ENCODE measurements at regions not wholly inside any gene's neighbourhood (a gene's known extent, or its start where the extent isn't known, plus 50 kb on each side); places are given as distances from the start of the nearest gene placed in this dataset.

DNA sequence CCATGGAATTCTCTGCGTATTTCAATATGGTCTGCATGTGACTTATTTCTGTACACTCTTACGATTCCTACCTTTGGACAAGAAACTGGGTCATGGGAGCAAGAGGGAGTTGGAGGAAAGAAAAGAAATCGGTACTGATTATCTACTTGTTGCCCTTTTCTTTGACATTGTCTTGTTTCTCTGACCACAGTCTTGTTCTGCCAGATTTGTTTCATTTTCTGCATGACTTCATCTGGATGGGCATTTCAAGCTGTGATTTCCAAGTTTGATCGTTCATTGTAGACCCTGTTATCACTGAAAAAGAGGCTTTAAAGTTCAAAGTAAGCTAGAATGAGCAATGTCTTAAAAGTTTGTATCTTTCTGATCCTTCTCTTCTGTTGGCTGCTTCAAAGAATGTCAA lies 2186.3 kb upstream of the CELF4 start:
- Mint-ChIP-seq H3K9me3 (peaks cover 5% of the 10 kb centered on the region), H3K27ac (no peak overlapping the region), H3K4me3 (no peak overlapping the region), H3K4me1 (no peaks in the 10 kb centered on the region), H3K36me3 (no peaks in the 10 kb centered on the region)
- no peak for ATAC-seq
- no peak for DNase-seq (ENCODE audit: low spot score in 2 of 2)

GRCh38 chr18:39751161-39751560 lies 2185.6 kb upstream of the CELF4 start:
- Mint-ChIP-seq H3K27ac (no peak overlapping the region), H3K36me3 (no peaks in the 10 kb centered on the region), H3K4me3 (no peak overlapping the region), H3K4me1 (no peaks in the 10 kb centered on the region), H3K9me3 (peaks cover 8% of the 10 kb centered on the region)
- ATAC-seq (no peak), DNase-seq (ENCODE audit: low spot score in 2 of 2) (no peak)

GRCh38 chr18:39749154-39749553 lies 2183.6 kb upstream of the CELF4 start:
- Mint-ChIP-seq H3K27ac (no peak overlapping the region), H3K4me1 (no peaks in the 10 kb centered on the region), H3K9me3 (peaks cover 8% of the 10 kb centered on the region), H3K36me3 (no peaks in the 10 kb centered on the region), H3K4me3 (no peak overlapping the region)
- ATAC-seq (no peak), DNase-seq (ENCODE audit: low spot score in 2 of 2) (no peak)

DNA sequence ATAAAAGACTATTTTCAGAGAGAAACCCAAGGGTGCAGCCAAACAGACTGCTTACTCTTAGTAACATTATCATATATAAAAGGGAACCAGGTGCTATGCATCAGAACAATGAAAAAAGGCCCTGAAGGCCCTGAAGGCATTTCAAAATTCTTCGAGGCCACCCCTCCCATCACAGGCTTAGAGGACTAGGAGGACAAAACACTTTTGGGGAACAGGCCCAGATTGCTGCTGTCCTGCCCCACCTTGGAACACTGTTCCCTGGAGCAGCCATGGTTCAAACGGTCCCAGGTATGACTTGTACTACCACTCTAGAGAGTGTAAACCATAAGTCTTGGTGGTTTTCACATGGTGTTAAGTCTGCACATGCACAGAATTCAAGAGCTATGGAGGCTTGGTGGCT lies 2183.1 kb upstream of the CELF4 start:
- no peak for ATAC-seq
- Mint-ChIP-seq H3K4me3 (no peak overlapping the region), H3K9me3 (peaks cover 8% of the 10 kb centered on the region), H3K36me3 (no peaks in the 10 kb centered on the region), H3K27ac (no peak overlapping the region), H3K4me1 (no peaks in the 10 kb centered on the region)
- DNase-seq (ENCODE audit: low spot score in 2 of 2): no peak

DNA sequence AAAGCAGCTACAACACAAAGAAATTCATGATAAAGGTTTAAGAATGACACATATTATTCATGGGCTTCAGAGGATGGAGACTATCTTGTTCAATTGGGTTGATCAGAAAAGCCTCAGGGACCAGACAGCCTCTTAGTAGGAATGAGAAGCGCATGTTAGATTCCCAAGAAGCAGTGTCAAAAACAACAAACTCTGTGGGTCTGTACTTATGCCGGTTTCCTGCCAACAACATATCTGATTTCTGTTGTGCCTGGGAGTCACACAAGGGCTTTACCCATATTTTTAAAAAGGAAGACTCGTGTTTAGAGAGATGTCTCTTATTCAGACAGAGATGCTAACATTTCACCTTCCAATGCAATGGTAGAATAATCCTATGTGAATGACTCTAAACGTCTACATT lies 2180.6 kb upstream of the CELF4 start:
- H3K36me3 Mint-ChIP-seq: no peaks in the 10 kb centered on the region
- H3K27ac Mint-ChIP-seq: no peak overlapping the region
- H3K4me3 Mint-ChIP-seq: no peak overlapping the region
- no peaks in the 10 kb centered on the region for H3K4me1 Mint-ChIP-seq
- no peak for DNase-seq (ENCODE audit: low spot score in 2 of 2)
- peaks cover 8% of the 10 kb centered on the region for H3K9me3 Mint-ChIP-seq
- ATAC-seq: no peak

DNA sequence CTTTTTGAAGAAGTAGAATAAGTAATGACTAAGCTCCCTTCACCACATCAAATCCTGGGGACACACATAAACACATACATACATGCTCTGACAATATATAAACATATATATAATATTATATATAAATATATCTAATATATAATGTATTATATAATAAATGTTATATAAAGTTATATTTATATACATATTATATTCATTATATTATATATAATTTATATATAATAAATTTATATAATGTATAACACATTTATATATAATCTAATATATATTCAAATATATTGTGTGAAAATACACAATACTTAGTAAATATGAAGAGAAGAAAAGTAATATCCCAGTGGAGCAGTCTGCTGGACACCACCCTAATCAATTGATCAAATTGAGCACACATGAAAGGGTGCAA lies 2177.9 kb upstream of the CELF4 start:
- H3K4me1 Mint-ChIP-seq: no peaks in the 10 kb centered on the region
- ATAC-seq (no peak), DNase-seq (ENCODE audit: low spot score in 2 of 2) (no peak)
- no peaks in the 10 kb centered on the region for H3K36me3 Mint-ChIP-seq
- peaks cover 8% of the 10 kb centered on the region for H3K9me3 Mint-ChIP-seq
- H3K27ac Mint-ChIP-seq: no peak overlapping the region
- H3K4me3 Mint-ChIP-seq: no peak overlapping the region

DNA sequence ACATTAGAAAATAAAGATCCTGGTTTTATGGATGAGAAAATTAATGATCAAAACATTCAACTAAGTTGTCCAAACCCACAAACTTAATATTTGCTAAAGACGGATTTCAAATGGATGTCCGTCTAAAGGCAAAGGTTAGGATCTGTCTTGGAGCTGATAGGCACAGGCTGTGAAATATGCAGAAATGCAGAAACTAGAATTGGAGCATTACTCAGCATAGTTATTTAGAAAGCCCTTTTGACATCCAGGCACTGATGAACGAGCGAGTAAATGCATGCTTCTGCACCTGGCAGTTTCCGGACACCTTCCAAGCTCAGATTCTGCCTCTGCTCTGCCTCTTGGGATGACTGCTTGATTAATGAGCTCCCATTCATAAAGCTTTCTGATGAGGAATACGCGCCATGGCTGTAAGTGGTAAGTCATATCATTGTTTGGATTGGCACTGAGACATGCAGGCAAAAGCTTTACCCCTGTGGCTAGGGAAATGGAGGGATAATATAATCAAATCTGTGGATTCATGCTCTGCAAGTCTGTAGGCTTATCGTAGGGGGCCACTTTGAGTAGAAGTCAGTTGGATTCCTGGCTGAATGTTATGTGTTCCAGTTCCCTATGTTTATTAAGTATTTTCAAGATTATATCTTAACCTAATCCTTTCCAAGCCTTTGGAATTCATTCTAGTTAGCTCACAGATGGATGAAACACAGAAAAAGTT lies 2176.3 kb upstream of the CELF4 start:
- ATAC-seq (no peak), DNase-seq (ENCODE audit: low spot score in 2 of 2) (no peak)
- no peak overlapping the region for H3K27ac Mint-ChIP-seq
- H3K4me3 Mint-ChIP-seq: no peak overlapping the region
- peaks cover 7% of the 10 kb centered on the region for H3K9me3 Mint-ChIP-seq
- no peaks in the 10 kb centered on the region for H3K36me3 Mint-ChIP-seq
- no peaks in the 10 kb centered on the region for H3K4me1 Mint-ChIP-seq

- ATAC-seq (no peak), DNase-seq (ENCODE audit: low spot score in 2 of 2) (no peak)
- no peaks in the 10 kb centered on the region for H3K4me1 Mint-ChIP-seq
- H3K9me3 Mint-ChIP-seq: peaks cover 11% of the 10 kb centered on the region
- no peak overlapping the region for H3K4me3 Mint-ChIP-seq
- H3K27ac Mint-ChIP-seq: no peak overlapping the region
- no peaks in the 10 kb centered on the region for H3K36me3 Mint-ChIP-seq
These were observed 2172.3 kb upstream of the CELF4 start for GRCh38 chr18:39737869-39738268.

- H3K4me1 Mint-ChIP-seq: no peaks in the 10 kb centered on the region
- H3K36me3 Mint-ChIP-seq: no peaks in the 10 kb centered on the region
- H3K4me3 Mint-ChIP-seq: no peak overlapping the region
- no peak overlapping the region for H3K27ac Mint-ChIP-seq
- DNase-seq (ENCODE audit: low spot score in 2 of 2) (no peak), ATAC-seq (no peak)
- peaks cover 12% of the 10 kb centered on the region for H3K9me3 Mint-ChIP-seq
These were observed 2167.3 kb upstream of the CELF4 start for GRCh38 chr18:39732918-39733317.

GRCh38 chr18:39730606-39731005 lies 2165.0 kb upstream of the CELF4 start:
- no peak overlapping the region for H3K4me3 Mint-ChIP-seq
- ATAC-seq: no peak
- no peaks in the 10 kb centered on the region for H3K4me1 Mint-ChIP-seq
- H3K9me3 Mint-ChIP-seq: peaks cover 12% of the 10 kb centered on the region
- no peak for DNase-seq (ENCODE audit: low spot score in 2 of 2)
- H3K27ac Mint-ChIP-seq: no peak overlapping the region
- no peaks in the 10 kb centered on the region for H3K36me3 Mint-ChIP-seq

GRCh38 chr18:39724652-39725051 lies 2159.1 kb upstream of the CELF4 start:
- Mint-ChIP-seq H3K9me3 (peaks cover 6% of the 10 kb centered on the region), H3K36me3 (no peaks in the 10 kb centered on the region), H3K27ac (no peak overlapping the region), H3K4me1 (no peaks in the 10 kb centered on the region), H3K4me3 (no peak overlapping the region)
- no peak for ATAC-seq
- no peak for DNase-seq (ENCODE audit: low spot score in 2 of 2)

DNA sequence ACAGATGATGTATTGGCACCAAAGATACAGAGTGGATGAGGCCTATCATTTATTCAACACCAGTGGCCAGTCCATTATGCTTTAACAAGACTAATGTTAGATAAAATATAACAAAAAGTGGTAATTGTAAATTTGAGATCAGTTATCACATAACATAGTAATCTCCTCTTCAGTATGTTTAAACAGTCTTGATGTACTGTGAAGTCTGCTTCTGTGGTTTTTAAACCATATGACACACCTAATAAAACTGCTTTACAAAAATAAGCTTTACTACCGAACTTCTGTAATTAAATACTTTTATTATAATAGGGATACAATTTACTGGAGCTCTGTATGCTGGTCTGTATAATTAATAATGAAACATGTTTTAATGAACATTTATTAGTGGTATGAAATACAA lies 2156.1 kb upstream of the CELF4 start:
- Mint-ChIP-seq H3K4me1 (no peaks in the 10 kb centered on the region), H3K36me3 (no peaks in the 10 kb centered on the region), H3K9me3 (peaks cover 9% of the 10 kb centered on the region), H3K4me3 (no peak overlapping the region), H3K27ac (no peak overlapping the region)
- DNase-seq (ENCODE audit: low spot score in 2 of 2): no peak
- ATAC-seq: no peak

DNA sequence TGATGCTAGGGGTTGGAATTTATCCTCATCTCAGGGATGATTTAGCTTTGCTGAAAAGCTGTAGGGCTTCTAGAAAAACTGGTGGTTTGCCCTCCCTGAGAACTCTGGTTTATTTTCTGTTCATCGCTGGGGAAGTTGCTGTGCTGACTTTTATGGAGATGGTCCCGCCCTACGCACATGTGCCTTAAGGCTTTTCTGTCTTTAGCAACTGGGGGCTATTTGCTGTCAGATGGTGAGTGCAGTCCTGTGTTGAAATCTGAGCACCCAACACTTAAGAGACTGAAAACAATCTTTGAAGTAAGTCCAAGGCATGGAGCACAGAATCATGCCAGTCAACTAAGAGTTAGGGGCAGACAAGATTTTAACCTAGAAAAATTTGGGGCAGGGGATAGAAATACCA lies 2148.4 kb upstream of the CELF4 start:
- DNase-seq (ENCODE audit: low spot score in 2 of 2) (no peak), ATAC-seq (no peak)
- Mint-ChIP-seq H3K36me3 (no peaks in the 10 kb centered on the region), H3K27ac (no peak overlapping the region), H3K9me3 (peaks cover 8% of the 10 kb centered on the region), H3K4me1 (no peaks in the 10 kb centered on the region), H3K4me3 (no peak overlapping the region)

GRCh38 chr18:39711701-39712100 lies 2146.1 kb upstream of the CELF4 start:
- Mint-ChIP-seq H3K9me3 (peaks cover 10% of the 10 kb centered on the region), H3K36me3 (no peaks in the 10 kb centered on the region), H3K4me3 (no peak overlapping the region), H3K4me1 (no peaks in the 10 kb centered on the region), H3K27ac (no peak overlapping the region)
- DNase-seq (ENCODE audit: low spot score in 2 of 2): no peak
- no peak for ATAC-seq

GRCh38 chr18:39705362-39705761 lies 2139.8 kb upstream of the CELF4 start:
- H3K9me3 Mint-ChIP-seq: peaks cover 13% of the 10 kb centered on the region
- H3K4me1 Mint-ChIP-seq: no peaks in the 10 kb centered on the region
- H3K36me3 Mint-ChIP-seq: no peaks in the 10 kb centered on the region
- no peak for ATAC-seq
- H3K27ac Mint-ChIP-seq: no peak overlapping the region
- no peak for DNase-seq (ENCODE audit: low spot score in 2 of 2)
- H3K4me3 Mint-ChIP-seq: no peak overlapping the region

- Mint-ChIP-seq H3K4me1 (no peaks in the 10 kb centered on the region), H3K9me3 (peaks cover 13% of the 10 kb centered on the region), H3K36me3 (no peaks in the 10 kb centered on the region), H3K4me3 (no peak overlapping the region), H3K27ac (no peak overlapping the region)
- ATAC-seq (no peak), DNase-seq (ENCODE audit: low spot score in 2 of 2) (no peak)
These were observed 2137.3 kb upstream of the CELF4 start for GRCh38 chr18:39702888-39703287.

DNA sequence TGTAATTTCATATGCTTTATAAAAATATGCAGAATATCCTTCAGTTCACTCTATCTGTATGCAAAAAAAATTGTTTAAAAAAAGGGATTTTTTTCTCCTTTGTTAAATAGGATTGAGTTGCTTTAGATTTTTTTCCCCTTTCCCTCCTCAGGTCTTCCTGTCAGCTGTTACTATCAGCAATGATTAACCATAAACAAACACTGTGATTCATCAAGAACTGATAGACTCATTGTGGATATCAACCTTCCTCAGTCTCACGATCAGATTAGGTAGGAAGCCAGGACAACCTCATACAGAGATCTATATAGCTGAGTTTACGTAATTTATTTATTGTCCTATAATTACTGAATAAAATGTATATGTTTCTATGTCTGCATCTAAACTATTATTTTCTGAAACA lies 2136.2 kb upstream of the CELF4 start:
- Mint-ChIP-seq H3K9me3 (peaks cover 16% of the 10 kb centered on the region), H3K4me1 (no peaks in the 10 kb centered on the region), H3K27ac (no peak overlapping the region), H3K4me3 (no peak overlapping the region), H3K36me3 (no peaks in the 10 kb centered on the region)
- ATAC-seq: no peak
- DNase-seq (ENCODE audit: low spot score in 2 of 2): no peak

Data from stimulated activated effector memory CD8-positive, alpha-beta T cell treated with anti-CD3 and anti-CD28 coated beads, Interleukin-12 subunit alpha, Interleukin-12 subunit beta, amount 100 ng/mL, for 72 hours (primary cell).